HG03432 (cell line): ENCODE measurements at regions not wholly inside any gene's neighbourhood (a gene's known extent, or its start where the extent isn't known, plus 50 kb on each side); places are given as distances from the start of the nearest gene placed in this dataset.
"Not testable (repeated sequence)": the region's sequence is repeated elsewhere in the genome, so short reads cannot be mapped to it uniquely, and the experiment has no call there.

Experiments
- ATAC-seq: cut with Tn5 transposase; IDR thresholded peaks from one replicate; pipeline ENCODE4 v1.9.1; 2021; ENCODE audit warnings: mild to moderate bottlenecking, moderate library complexity; ENCODE audit not compliant: unreplicated experiment

- ATAC-seq, result no peak
Measured at GRCh38 chr4:54861201-54861600, 203.4 kb downstream of the KIT start.

- ATAC-seq, result no peak
Measured at GRCh38 chr4:54855191-54855854, 197.6 kb downstream of the KIT start.

- no peak for ATAC-seq
Measured at GRCh38 chr4:54852602-54853001, 194.8 kb downstream of the KIT start.

GRCh38 chr4:54852054-54852453 lies 194.3 kb downstream of the KIT start:
- ATAC-seq, result no peak

GRCh38 chr4:54844911-54845310 lies 187.2 kb downstream of the KIT start:
- ATAC-seq, result no peak

GRCh38 chr4:54843946-54844345 lies 186.2 kb downstream of the KIT start:
- ATAC-seq, result no peak

- no peak for ATAC-seq
Measured at GRCh38 chr4:54843106-54843505, 185.3 kb downstream of the KIT start.

GRCh38 chr4:54842656-54843055 lies 184.9 kb downstream of the KIT start:
- ATAC-seq, result no peak

- no peak for ATAC-seq
Measured at GRCh38 chr4:54842226-54842625, 184.5 kb downstream of the KIT start.

GRCh38 chr4:54840992-54841768 lies 183.4 kb downstream of the KIT start:
- no peak for ATAC-seq

GRCh38 chr4:54840430-54840829 lies 182.7 kb downstream of the KIT start:
- ATAC-seq, result no peak

GRCh38 chr4:54838301-54838700 lies 180.5 kb downstream of the KIT start:
- ATAC-seq, result no peak

- ATAC-seq, result no peak
Measured at GRCh38 chr4:54837576-54838140, 179.9 kb downstream of the KIT start.

GRCh38 chr4:54828361-54828760 lies 170.6 kb downstream of the KIT start:
- not testable (repeated sequence) for ATAC-seq

- no peak for ATAC-seq
Measured at GRCh38 chr4:54823616-54824015, 165.9 kb downstream of the KIT start.

- no peak for ATAC-seq
Measured at GRCh38 chr4:54819034-54819433, 161.3 kb downstream of the KIT start.

- no peak for ATAC-seq
Measured at GRCh38 chr4:54818481-54818880, 160.7 kb downstream of the KIT start.

GRCh38 chr4:54813674-54814073 lies 155.9 kb downstream of the KIT start:
- ATAC-seq, result no peak

GRCh38 chr4:54806351-54806750 lies 148.6 kb downstream of the KIT start:
- no peak for ATAC-seq

- ATAC-seq, result no peak
Measured at GRCh38 chr4:54802336-54802735, 144.6 kb downstream of the KIT start.

- ATAC-seq, result peak; percentile 77
Measured at GRCh38 chr4:54800831-54801530, 143.2 kb downstream of the KIT start.

GRCh38 chr4:54794579-54794978 lies 136.8 kb downstream of the KIT start:
- ATAC-seq, result no peak
